RWPE2 (cell line): ENCODE measurements at regions not wholly inside any gene's neighbourhood (a gene's known extent, or its start where the extent isn't known, plus 50 kb on each side); places are given as distances from the start of the nearest gene placed in this dataset.

Source experiments
- ATAC-seq: fragments of 200-7000 bp; cut with Tn5 transposase; 3 replicates; pipeline ENCODE4 v1.9.1; 2021; ENCODE audit warnings: low read depth
- DNase-seq: peaks from one replicate; pipeline ENCODE4 v3.0.0-alpha.2; 2020; ENCODE audit warnings: low spot score
- H3K27ac ChIP-seq: fragments of 450-650 bp; 2 replicates; pipeline ENCODE4 v1.5.1; 2017; ENCODE audit warnings: mild to moderate bottlenecking; ENCODE audit not compliant: poor library complexity, severe bottlenecking
- H3K27me3 ChIP-seq: fragments of 250-450 bp; sonication (Bioruptor Pico); 2 replicates; pipeline ENCODE4 v1.5.1; 2021; ENCODE audit warnings: mild to moderate bottlenecking, moderate library complexity; ENCODE audit not compliant: insufficient read depth, poor library complexity, severe bottlenecking
- H3K36me3 ChIP-seq: fragments of 250-450 bp; sonication (Bioruptor Pico); 2 replicates; pipeline ENCODE4 v1.5.1; 2020; ENCODE audit warnings: low read depth, mild to moderate bottlenecking, moderate library complexity
- H3K4me1 ChIP-seq: fragments of 250-450 bp; sonication (Bioruptor Pico); 2 replicates; pipeline ENCODE4 v1.5.1; 2021; ENCODE audit warnings: mild to moderate bottlenecking, moderate library complexity; ENCODE audit not compliant: insufficient read depth, poor library complexity, severe bottlenecking
- H3K4me3 ChIP-seq: fragments of 250-450 bp; sonication (Bioruptor Pico); 2 replicates; pipeline ENCODE4 v1.5.1; 2021; ENCODE audit warnings: mild to moderate bottlenecking, moderate library complexity; ENCODE audit not compliant: severe bottlenecking
- H3K9me3 ChIP-seq: fragments of 250-450 bp; sonication (Bioruptor Pico); 2 replicates; pipeline ENCODE4 v1.5.1; 2021; ENCODE audit warnings: mild to moderate bottlenecking, moderate library complexity; ENCODE audit not compliant: severe bottlenecking
- CTCF ChIP-seq: fragments of 450-650 bp; IDR thresholded peaks from one replicate; pipeline ENCODE4 v1.5.1; 2017; ENCODE audit warnings: mild to moderate bottlenecking, moderate library complexity; ENCODE audit not compliant: poor library complexity, severe bottlenecking

DNA sequence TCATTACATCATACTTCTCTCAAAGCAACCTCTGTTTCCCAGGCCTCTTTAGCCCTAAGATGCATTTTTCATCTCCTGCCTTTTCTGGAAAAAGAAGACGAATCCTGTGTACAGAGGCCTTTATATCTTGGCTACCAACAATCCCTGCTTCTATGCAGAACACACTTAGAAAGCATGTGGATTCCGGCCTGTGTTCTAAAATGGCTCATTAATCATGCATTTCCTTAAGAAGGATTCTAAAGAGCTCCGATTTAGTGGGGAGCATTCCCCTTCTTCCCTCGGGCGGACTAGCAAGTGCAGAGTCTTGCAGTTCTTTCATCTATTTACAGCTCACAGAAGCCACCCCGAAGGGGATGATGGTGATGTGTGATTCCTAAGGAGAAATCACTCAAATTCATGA, 1212.9 kb downstream of the TYW1 start:
- no peaks in the 10 kb centered on the region for H3K9me3 ChIP-seq
- ATAC-seq (no peak), DNase-seq (no peak)
- H3K36me3 ChIP-seq, result no peaks in the 10 kb centered on the region
- H3K4me1 ChIP-seq, result no peaks in the 10 kb centered on the region
- no peak overlapping the region for H3K27ac ChIP-seq
- no peaks in the 10 kb centered on the region for H3K27me3 ChIP-seq
- no peak for TF ChIP-seq CTCF
- no peak overlapping the region for H3K4me3 ChIP-seq

DNA sequence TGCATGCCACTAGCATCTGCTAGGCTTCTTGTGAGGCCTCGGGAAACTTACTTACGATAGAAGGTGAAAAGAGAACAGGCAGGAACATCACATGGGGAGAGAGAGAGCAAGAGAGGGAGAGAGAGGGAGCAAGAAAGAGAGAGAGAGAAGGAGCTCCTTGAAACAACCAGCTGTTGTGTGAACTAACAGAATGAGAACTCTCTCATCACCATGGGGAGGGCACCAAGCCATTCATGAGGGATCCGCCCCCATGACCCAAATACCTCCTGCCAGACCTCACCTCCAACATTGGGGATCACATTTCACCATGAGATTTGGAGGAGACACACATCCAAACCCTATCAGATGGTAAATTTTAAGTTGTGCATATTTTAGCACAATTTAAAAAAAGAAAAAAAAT, 1217.2 kb downstream of the TYW1 start:
- Histone ChIP-seq H3K36me3 (no peaks in the 10 kb centered on the region), H3K4me1 (no peaks in the 10 kb centered on the region), H3K27ac (no peak overlapping the region), H3K4me3 (no peak overlapping the region), H3K9me3 (no peaks in the 10 kb centered on the region), H3K27me3 (no peaks in the 10 kb centered on the region)
- no peak for ATAC-seq
- TF ChIP-seq CTCF, result no peak
- no peak for DNase-seq

DNA sequence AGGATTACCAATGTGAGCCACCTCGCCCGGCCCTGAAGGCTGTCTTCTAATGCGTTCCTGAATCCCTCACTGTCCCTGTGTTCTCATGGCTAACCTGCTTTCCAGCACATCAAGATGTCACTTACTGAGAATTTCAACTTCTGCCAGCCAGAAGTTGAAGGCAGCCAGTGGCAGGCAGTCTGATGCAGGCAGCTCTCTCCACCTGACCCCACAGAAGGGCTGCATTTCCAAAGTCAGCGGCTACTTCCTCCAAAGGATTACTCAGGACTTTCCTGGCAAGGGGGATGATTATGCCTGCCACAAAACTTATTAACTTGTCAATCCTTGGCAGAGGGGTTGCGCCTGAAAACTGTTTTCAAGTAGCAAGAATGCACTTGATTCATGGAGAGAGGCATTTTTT, 1219.4 kb downstream of the TYW1 start:
- H3K27ac ChIP-seq, result no peak overlapping the region
- H3K27me3 ChIP-seq, result no peaks in the 10 kb centered on the region
- no peak overlapping the region for H3K4me3 ChIP-seq
- no peak for DNase-seq
- no peaks in the 10 kb centered on the region for H3K9me3 ChIP-seq
- H3K36me3 ChIP-seq, result no peaks in the 10 kb centered on the region
- no peak for ATAC-seq
- no peaks in the 10 kb centered on the region for H3K4me1 ChIP-seq
- no peak for TF ChIP-seq CTCF

GRCh38 chr7:68217426-68217825, 1220.8 kb downstream of the TYW1 start:
- Histone ChIP-seq H3K27me3 (no peaks in the 10 kb centered on the region), H3K4me3 (no peak overlapping the region), H3K27ac (no peak overlapping the region), H3K4me1 (no peaks in the 10 kb centered on the region), H3K9me3 (no peaks in the 10 kb centered on the region), H3K36me3 (no peaks in the 10 kb centered on the region)
- DNase-seq, result no peak
- no peak for TF ChIP-seq CTCF
- no peak for ATAC-seq

GRCh38 chr7:68218461-68218860, 1221.8 kb downstream of the TYW1 start:
- DNase-seq (no peak), ATAC-seq (no peak)
- Histone ChIP-seq H3K4me3 (no peak overlapping the region), H3K27me3 (no peaks in the 10 kb centered on the region), H3K9me3 (no peaks in the 10 kb centered on the region), H3K4me1 (no peaks in the 10 kb centered on the region), H3K27ac (no peak overlapping the region), H3K36me3 (no peaks in the 10 kb centered on the region)
- no peak for TF ChIP-seq CTCF
